ENCODE measurements at regions not wholly inside any gene's neighbourhood (a gene's known extent, or its start where the extent isn't known, plus 50 kb on each side); places are given as distances from the start of the nearest gene placed in this dataset.

- TF ChIP-seq, protein P1, sequence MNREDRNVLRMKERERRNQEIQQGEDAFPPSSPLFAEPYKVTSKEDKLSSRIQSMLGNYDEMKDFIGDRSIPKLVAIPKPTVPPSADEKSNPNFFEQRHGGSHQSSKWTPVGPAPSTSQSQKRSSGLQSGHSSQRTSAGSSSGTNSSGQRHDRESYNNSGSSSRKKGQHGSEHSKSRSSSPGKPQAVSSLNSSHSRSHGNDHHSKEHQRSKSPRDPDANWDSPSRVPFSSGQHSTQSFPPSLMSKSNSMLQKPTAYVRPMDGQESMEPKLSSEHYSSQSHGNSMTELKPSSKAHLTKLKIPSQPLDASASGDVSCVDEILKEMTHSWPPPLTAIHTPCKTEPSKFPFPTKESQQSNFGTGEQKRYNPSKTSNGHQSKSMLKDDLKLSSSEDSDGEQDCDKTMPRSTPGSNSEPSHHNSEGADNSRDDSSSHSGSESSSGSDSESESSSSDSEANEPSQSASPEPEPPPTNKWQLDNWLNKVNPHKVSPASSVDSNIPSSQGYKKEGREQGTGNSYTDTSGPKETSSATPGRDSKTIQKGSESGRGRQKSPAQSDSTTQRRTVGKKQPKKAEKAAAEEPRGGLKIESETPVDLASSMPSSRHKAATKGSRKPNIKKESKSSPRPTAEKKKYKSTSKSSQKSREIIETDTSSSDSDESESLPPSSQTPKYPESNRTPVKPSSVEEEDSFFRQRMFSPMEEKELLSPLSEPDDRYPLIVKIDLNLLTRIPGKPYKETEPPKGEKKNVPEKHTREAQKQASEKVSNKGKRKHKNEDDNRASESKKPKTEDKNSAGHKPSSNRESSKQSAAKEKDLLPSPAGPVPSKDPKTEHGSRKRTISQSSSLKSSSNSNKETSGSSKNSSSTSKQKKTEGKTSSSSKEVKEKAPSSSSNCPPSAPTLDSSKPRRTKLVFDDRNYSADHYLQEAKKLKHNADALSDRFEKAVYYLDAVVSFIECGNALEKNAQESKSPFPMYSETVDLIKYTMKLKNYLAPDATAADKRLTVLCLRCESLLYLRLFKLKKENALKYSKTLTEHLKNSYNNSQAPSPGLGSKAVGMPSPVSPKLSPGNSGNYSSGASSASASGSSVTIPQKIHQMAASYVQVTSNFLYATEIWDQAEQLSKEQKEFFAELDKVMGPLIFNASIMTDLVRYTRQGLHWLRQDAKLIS (CRISPR knock-in tag; IDR thresholded peaks at IDR 0.05; ENCODE audit: borderline replicate concordance), result no peak
- TF ChIP-seq ZNF396 (CRISPR knock-in tag; IDR thresholded peaks at IDR 0.05; ENCODE audit: borderline replicate concordance) (no peak), JUN (CRISPR knock-in tag; IDR thresholded peaks at IDR 0.05) (no peak), ZNF423 (CRISPR knock-in tag; IDR thresholded peaks at IDR 0.05) (no peak), ATF1 (CRISPR knock-in tag; IDR thresholded peaks at IDR 0.05) (no peak), NR1H2 (CRISPR knock-in tag; IDR thresholded peaks at IDR 0.05) (no peak), SMAD4 (CRISPR knock-in tag; IDR thresholded peaks at IDR 0.05) (no peak), RELA (CRISPR knock-in tag; IDR thresholded peaks at IDR 0.05; ENCODE audit: borderline replicate concordance) (no peak), E2F5 (CRISPR knock-in tag; IDR thresholded peaks at IDR 0.05) (no peak), IRF1 (CRISPR knock-in tag; IDR thresholded peaks at IDR 0.05) (no peak), PREB (CRISPR knock-in tag; IDR thresholded peaks at IDR 0.05; ENCODE audit: borderline replicate concordance) (no peak), FOXK1 (CRISPR knock-in tag; IDR thresholded peaks at IDR 0.05) (no peak)
- TF ChIP-seq, protein P2, sequence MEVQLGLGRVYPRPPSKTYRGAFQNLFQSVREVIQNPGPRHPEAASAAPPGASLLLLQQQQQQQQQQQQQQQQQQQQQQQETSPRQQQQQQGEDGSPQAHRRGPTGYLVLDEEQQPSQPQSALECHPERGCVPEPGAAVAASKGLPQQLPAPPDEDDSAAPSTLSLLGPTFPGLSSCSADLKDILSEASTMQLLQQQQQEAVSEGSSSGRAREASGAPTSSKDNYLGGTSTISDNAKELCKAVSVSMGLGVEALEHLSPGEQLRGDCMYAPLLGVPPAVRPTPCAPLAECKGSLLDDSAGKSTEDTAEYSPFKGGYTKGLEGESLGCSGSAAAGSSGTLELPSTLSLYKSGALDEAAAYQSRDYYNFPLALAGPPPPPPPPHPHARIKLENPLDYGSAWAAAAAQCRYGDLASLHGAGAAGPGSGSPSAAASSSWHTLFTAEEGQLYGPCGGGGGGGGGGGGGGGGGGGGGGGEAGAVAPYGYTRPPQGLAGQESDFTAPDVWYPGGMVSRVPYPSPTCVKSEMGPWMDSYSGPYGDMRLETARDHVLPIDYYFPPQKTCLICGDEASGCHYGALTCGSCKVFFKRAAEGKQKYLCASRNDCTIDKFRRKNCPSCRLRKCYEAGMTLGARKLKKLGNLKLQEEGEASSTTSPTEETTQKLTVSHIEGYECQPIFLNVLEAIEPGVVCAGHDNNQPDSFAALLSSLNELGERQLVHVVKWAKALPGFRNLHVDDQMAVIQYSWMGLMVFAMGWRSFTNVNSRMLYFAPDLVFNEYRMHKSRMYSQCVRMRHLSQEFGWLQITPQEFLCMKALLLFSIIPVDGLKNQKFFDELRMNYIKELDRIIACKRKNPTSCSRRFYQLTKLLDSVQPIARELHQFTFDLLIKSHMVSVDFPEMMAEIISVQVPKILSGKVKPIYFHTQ (CRISPR knock-in tag; IDR thresholded peaks at IDR 0.05), result no peak
- TF ChIP-seq, protein P3, sequence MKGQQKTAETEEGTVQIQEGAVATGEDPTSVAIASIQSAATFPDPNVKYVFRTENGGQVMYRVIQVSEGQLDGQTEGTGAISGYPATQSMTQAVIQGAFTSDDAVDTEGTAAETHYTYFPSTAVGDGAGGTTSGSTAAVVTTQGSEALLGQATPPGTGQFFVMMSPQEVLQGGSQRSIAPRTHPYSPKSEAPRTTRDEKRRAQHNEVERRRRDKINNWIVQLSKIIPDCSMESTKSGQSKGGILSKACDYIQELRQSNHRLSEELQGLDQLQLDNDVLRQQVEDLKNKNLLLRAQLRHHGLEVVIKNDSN (CRISPR knock-in tag; IDR thresholded peaks at IDR 0.05), result no peak
- no peak overlapping the region for H3K27ac Mint-ChIP-seq
- no peaks in the 10 kb centered on the region for H3K36me3 Mint-ChIP-seq
- no peaks in the 10 kb centered on the region for H3K27me3 Mint-ChIP-seq (ENCODE audit: low read depth)
- no peaks in the 10 kb centered on the region for H3K9me3 Mint-ChIP-seq
- ATAC-seq (no peak), DNase-seq (ENCODE audit: low spot score) (no peak)
- peaks cover 3% of the 10 kb centered on the region for H3K4me1 Mint-ChIP-seq
- POLR2A ChIA-PET, result interaction anchor here (0.6 kb wide), 1 partner anchor 7 kb away, joined by 3 read pairs; no protein-coding TSS in a partner anchor
- no peak overlapping the region for H3K4me3 Mint-ChIP-seq
- CTCF ChIA-PET, result no interaction called here
Measured at GRCh38 chr4:123622572-123622971, 226.0 kb downstream of the SPRY1 start.

DNA sequence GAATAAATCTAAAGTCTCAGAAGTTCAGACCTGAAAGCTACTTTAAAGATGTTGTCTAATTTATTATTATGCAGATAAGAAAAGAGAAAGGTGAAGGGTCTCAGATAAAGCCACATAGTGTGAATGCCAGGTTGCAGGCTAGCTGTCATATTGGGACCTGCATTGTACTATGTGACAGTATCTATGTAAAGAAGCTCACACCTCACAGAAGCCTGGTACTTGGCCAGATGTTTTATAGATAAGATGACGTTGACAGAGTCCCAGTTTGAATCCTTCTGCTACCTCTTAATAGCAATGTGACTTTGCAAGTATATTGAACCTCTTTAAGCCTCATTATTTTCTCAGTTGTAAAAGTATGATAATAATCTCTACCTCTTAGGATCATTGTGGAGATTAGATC, 227.0 kb downstream of the SPRY1 start:
- DNase-seq (ENCODE audit: low spot score) (no peak), ATAC-seq (no peak)
- Mint-ChIP-seq H3K36me3 (no peaks in the 10 kb centered on the region), H3K4me3 (no peak overlapping the region), H3K9me3 (no peaks in the 10 kb centered on the region), H3K27me3 (ENCODE audit: low read depth) (no peaks in the 10 kb centered on the region), H3K4me1 (peaks cover 3% of the 10 kb centered on the region), H3K27ac (no peak overlapping the region)
- ChIA-PET POLR2A (no interaction called here), CTCF (no interaction called here)
- TF ChIP-seq SOX15 (CRISPR knock-in tag; IDR thresholded peaks at IDR 0.05), result no peak
- TF ChIP-seq ZBTB21 (CRISPR knock-in tag; IDR thresholded peaks at IDR 0.05; ENCODE audit: borderline replicate concordance), result no peak
- no peak for TF ChIP-seq FOXP1 (CRISPR knock-in tag; IDR thresholded peaks at IDR 0.05; ENCODE audit: borderline replicate concordance)
- no peak for TF ChIP-seq ELF4 (CRISPR knock-in tag; IDR thresholded peaks at IDR 0.05; ENCODE audit: low read depth)
- TF ChIP-seq, protein P4, sequence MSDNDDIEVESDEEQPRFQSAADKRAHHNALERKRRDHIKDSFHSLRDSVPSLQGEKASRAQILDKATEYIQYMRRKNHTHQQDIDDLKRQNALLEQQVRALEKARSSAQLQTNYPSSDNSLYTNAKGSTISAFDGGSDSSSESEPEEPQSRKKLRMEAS (CRISPR knock-in tag; IDR thresholded peaks at IDR 0.05), result no peak
- TF ChIP-seq ZNF416 (CRISPR knock-in tag; IDR thresholded peaks at IDR 0.05), result no peak
- TF ChIP-seq, protein P5, sequence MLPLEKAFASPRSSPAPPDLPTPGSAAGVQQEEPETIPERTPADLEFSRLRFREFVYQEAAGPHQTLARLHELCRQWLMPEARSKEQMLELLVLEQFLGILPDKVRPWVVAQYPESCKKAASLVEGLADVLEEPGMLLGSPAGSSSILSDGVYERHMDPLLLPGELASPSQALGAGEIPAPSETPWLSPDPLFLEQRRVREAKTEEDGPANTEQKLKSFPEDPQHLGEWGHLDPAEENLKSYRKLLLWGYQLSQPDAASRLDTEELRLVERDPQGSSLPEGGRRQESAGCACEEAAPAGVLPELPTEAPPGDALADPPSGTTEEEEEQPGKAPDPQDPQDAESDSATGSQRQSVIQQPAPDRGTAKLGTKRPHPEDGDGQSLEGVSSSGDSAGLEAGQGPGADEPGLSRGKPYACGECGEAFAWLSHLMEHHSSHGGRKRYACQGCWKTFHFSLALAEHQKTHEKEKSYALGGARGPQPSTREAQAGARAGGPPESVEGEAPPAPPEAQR (CRISPR knock-in tag; IDR thresholded peaks at IDR 0.05), result no peak
- no peak for TF ChIP-seq ZNF232 (CRISPR knock-in tag; IDR thresholded peaks at IDR 0.05)
- no peak for TF ChIP-seq ZNF396 (CRISPR knock-in tag; IDR thresholded peaks at IDR 0.05; ENCODE audit: borderline replicate concordance)
- TF ChIP-seq PREB (CRISPR knock-in tag; IDR thresholded peaks at IDR 0.05; ENCODE audit: borderline replicate concordance), result no peak

All from WTC11 (cell line).